ENCODE measurements at regions not wholly inside any gene's neighbourhood (a gene's known extent, or its start where the extent isn't known, plus 50 kb on each side); places are given as distances from the start of the nearest gene placed in this dataset.

DNA sequence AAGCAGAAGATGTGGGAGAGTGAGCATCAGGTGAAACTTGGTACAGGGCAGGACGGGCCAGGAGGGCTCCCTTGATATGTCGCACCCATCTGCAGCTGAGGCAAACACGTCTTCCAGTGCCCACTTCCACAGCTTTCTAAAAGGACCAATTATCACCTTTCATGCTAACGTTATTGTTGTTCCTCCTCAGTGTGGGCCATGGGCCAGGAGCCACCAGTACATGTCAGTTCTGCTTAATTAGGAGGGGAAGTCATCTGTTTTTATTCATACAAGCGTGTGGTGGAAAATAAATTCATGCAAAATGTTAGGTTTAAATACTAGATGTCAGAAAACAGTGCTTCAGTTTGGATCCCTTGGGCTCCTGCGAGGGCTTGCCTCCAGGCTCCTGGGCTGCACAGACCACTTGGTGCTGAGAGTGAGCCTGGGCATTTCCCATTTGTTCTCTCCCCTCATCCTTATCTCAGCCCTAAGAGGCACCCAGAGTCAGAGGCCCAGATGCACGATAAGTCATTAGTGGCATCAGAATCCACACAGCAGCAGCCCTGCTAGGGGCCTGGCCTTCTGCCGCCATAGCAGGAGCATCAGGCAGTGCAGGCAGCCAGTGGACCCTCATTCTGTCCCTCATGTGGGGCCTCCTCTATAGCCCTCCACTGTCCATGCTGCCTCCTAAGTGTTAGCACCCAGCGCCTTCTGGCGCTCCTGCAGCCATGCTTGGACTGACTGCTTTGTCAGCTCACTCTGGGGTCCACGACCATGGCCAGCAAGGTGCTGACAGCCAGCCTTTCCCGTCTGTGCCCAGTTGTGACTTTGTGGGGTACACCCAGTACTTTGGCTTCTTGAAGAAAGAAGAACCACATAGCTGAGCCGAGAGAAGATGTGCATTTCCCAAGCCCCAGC lies 539.8 kb upstream of the RAB6C start:
- intact Hi-C loops (cut with micrococcal nuclease) (no loop called here), in situ Hi-C loops (cut with MboI) (no loop called here)
- DNase-seq (ENCODE audit: extremely low read depth in 1 of 4, low spot score in 3 of 4) (no peak), FAIRE-seq (no peak), ATAC-seq (no peak)
- no peaks in the 10 kb centered on the region for H3K9me3 ChIP-seq (replicated peaks; ENCODE audit: control insufficient read depth, insufficient read depth, low read depth, low read length)
- 2% methylated on average over 13 of the region's 13 CpGs for WGBS (ENCODE audit: insufficient coverage, low coverage, missing lambda C conversion rate)
- H3K9me1 ChIP-seq (ENCODE audit: control insufficient read depth, insufficient read depth, low read length) = peaks cover 2% of the 10 kb centered on the region
- no peak overlapping the region for H2AFZ ChIP-seq (ENCODE audit: low read depth, low read length)
- no TSS peak for BruUV-seq (replicated peaks)
- no peak overlapping the region for H3K27ac ChIP-seq (ENCODE audit: extremely low read depth, low read depth, low read length)
- no peak overlapping the region for H3K9ac ChIP-seq (ENCODE audit: insufficient read depth in 1 of 2, low read depth in 2 of 2, low read length in 2 of 2)
- POLR2A ChIA-PET = interaction anchor here (0.5 kb wide), 1 partner anchor 9 kb away, joined by 3 read pairs; no protein-coding TSS in a partner anchor
- no peak overlapping the region for H3K4me2 ChIP-seq (ENCODE audit: insufficient read depth, low read length)
- CTCF ChIA-PET (ENCODE audit: low intra/inter-chr PET ratio) = no interaction called here
- no peaks in the 10 kb centered on the region for H4K20me1 ChIP-seq (replicated peaks; ENCODE audit: control insufficient read depth, insufficient read depth, low read length)
- H3K4me1 ChIP-seq (replicated peaks in 1 of 2; ENCODE audit: control insufficient read depth in 2 of 2, insufficient read depth in 2 of 2, low read length in 2 of 2) = no peaks in the 10 kb centered on the region
- 0 out of 5 replicates have a peak, but pooled peaks cover 0 to 10% of the 10 kb centered on the region in 2 experiments for H3K27me3 ChIP-seq (ENCODE audit: control insufficient read depth in 2 of 2, insufficient read depth in 2 of 2, low read length in 2 of 2)
- H3K36me3 ChIP-seq (ENCODE audit: control insufficient read depth, insufficient read depth, low read length) = no peaks in the 10 kb centered on the region
- no peak overlapping the region for H3K4me3 ChIP-seq
- H3K79me2 ChIP-seq (ENCODE audit: control insufficient read depth, insufficient read depth, low read length) = no peaks in the 10 kb centered on the region
- TF ChIP-seq CBX5 (IDR thresholded peaks at IDR 0.05; ENCODE audit: borderline replicate concordance, low read depth) (no peak), PHB (CRISPR knock-in tag; IDR thresholded peaks at IDR 0.05) (no peak), EP300 (IDR thresholded peaks at IDR 0.05; ENCODE audit: low read length) (no peak), RBM34 (IDR thresholded peaks at IDR 0.05; ENCODE audit: borderline replicate concordance, insufficient read depth, low read length) (no peak), ZC3H8 (IDR thresholded peaks at IDR 0.05) (no peak), ZNF224 (CRISPR knock-in tag; IDR thresholded peaks at IDR 0.05) (no peak), CC2D1A (IDR thresholded peaks at IDR 0.05) (no peak), BACH1 (tag; IDR thresholded peaks at IDR 0.05) (no peak), HNRNPUL1 (IDR thresholded peaks at IDR 0.05; ENCODE audit: low read length) (no peak), ZFPM2 (CRISPR knock-in tag; IDR thresholded peaks at IDR 0.05) (no peak), MCM7 (IDR thresholded peaks at IDR 0.05) (no peak), PHTF2 (CRISPR knock-in tag; IDR thresholded peaks at IDR 0.05) (no peak), MYC (IDR thresholded peaks at IDR 0.05; ENCODE audit: low read depth, low read length) (no peak), MYC (CRISPR knock-in tag; IDR thresholded peaks at IDR 0.05; ENCODE audit: borderline replicate concordance, low read depth) (no peak), ARNT (IDR thresholded peaks at IDR 0.05) (no peak), FOXK2 (conservative IDR thresholded peaks at IDR 0.05 in 1 of 2, IDR thresholded peaks at IDR 0.05 in 1 of 2; ENCODE audit: low read depth in 2 of 2) (no peak)
- TF ChIP-seq, protein P1, sequence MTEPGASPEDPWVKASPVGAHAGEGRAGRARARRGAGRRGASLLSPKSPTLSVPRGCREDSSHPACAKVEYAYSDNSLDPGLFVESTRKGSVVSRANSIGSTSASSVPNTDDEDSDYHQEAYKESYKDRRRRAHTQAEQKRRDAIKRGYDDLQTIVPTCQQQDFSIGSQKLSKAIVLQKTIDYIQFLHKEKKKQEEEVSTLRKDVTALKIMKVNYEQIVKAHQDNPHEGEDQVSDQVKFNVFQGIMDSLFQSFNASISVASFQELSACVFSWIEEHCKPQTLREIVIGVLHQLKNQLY (CRISPR knock-in tag; conservative IDR thresholded peaks at IDR 0.05) = no peak
- TF ChIP-seq, protein P2, sequence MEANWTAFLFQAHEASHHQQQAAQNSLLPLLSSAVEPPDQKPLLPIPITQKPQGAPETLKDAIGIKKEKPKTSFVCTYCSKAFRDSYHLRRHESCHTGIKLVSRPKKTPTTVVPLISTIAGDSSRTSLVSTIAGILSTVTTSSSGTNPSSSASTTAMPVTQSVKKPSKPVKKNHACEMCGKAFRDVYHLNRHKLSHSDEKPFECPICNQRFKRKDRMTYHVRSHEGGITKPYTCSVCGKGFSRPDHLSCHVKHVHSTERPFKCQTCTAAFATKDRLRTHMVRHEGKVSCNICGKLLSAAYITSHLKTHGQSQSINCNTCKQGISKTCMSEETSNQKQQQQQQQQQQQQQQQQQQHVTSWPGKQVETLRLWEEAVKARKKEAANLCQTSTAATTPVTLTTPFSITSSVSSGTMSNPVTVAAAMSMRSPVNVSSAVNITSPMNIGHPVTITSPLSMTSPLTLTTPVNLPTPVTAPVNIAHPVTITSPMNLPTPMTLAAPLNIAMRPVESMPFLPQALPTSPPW (CRISPR knock-in tag; IDR thresholded peaks at IDR 0.05) = no peak
- TF ChIP-seq, protein P3, sequence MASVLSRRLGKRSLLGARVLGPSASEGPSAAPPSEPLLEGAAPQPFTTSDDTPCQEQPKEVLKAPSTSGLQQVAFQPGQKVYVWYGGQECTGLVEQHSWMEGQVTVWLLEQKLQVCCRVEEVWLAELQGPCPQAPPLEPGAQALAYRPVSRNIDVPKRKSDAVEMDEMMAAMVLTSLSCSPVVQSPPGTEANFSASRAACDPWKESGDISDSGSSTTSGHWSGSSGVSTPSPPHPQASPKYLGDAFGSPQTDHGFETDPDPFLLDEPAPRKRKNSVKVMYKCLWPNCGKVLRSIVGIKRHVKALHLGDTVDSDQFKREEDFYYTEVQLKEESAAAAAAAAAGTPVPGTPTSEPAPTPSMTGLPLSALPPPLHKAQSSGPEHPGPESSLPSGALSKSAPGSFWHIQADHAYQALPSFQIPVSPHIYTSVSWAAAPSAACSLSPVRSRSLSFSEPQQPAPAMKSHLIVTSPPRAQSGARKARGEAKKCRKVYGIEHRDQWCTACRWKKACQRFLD (CRISPR knock-in tag; IDR thresholded peaks at IDR 0.05) = no peak
